Fibroblast of lung (primary cell): ENCODE measurements at regions not wholly inside any gene's neighbourhood (a gene's known extent, or its start where the extent isn't known, plus 50 kb on each side); places are given as distances from the start of the nearest gene placed in this dataset.

Source experiments
- DNase-seq, 2 donors: peaks; one replicate each; pipeline versions ENCODE4 v3.0.0 to v3.0.0-alpha.2; 2010; ENCODE audit warnings: low read depth in 2 of 2
- H2AFZ ChIP-seq: 2 replicates; pipeline ENCODE4 v1.5.1; 2012; ENCODE audit warnings: low read length, control low read depth, inconsistent platforms
- H3K27ac ChIP-seq: 2 replicates; pipeline ENCODE4 v1.5.1; 2011; ENCODE audit warnings: low read length, control low read depth; ENCODE audit not compliant: insufficient read depth
- H3K27me3 ChIP-seq: 2 replicates; pipeline ENCODE4 v1.5.1; 2011; ENCODE audit warnings: mild to moderate bottlenecking, low read length; ENCODE audit not compliant: control insufficient read depth, insufficient read depth
- H3K36me3 ChIP-seq: 2 replicates; pipeline ENCODE4 v1.5.1; 2011; ENCODE audit warnings: low read length; ENCODE audit not compliant: control insufficient read depth, insufficient read depth
- H3K4me1 ChIP-seq: 2 replicates; pipeline ENCODE4 v1.5.1; 2011; ENCODE audit warnings: low read length; ENCODE audit not compliant: control insufficient read depth, insufficient read depth; ENCODE audit errors: extremely low read depth
- H3K4me2 ChIP-seq: 2 replicates; pipeline ENCODE4 v1.5.1; 2011; ENCODE audit warnings: low read length, control low read depth; ENCODE audit not compliant: insufficient read depth; ENCODE audit errors: extremely low read depth
- H3K4me3 ChIP-seq, 4 experiments: fragments of 200-600 bp in 1 of 4; sonication (generic) in 1 of 4; replicated peaks in 1 of 4; 2 replicates each; pipeline ENCODE4 v1.5.1; 2011 to 2016; ENCODE audit warnings: low read length in 4 of 4, low read depth in 3 of 4, mild to moderate bottlenecking in 3 of 4, control low read depth in 2 of 4, inconsistent platforms in 1 of 4, mixed read lengths in 1 of 4; ENCODE audit not compliant: insufficient read depth in 1 of 4; ENCODE audit errors: control extremely low read depth in 1 of 4
- H3K79me2 ChIP-seq: 2 replicates; pipeline ENCODE4 v1.5.1; 2012; ENCODE audit warnings: mild to moderate bottlenecking, low read length, inconsistent platforms; ENCODE audit not compliant: control insufficient read depth, insufficient read depth
- H3K9ac ChIP-seq: 2 replicates; pipeline ENCODE4 v1.5.1; 2011; ENCODE audit warnings: mild to moderate bottlenecking, low read length, control low read depth; ENCODE audit not compliant: insufficient read depth
- H3K9me3 ChIP-seq: 2 replicates; pipeline ENCODE4 v1.5.1; 2012; ENCODE audit warnings: low read depth, low read length; ENCODE audit not compliant: control insufficient read depth, insufficient read depth
- H4K20me1 ChIP-seq: 2 replicates; pipeline ENCODE4 v1.5.1; 2011; ENCODE audit warnings: low read length; ENCODE audit not compliant: control insufficient read depth, insufficient read depth; ENCODE audit errors: extremely low read depth
- CTCF ChIP-seq, 2 donors: IDR thresholded peaks in 1 of 2; conservative IDR thresholded peaks in 1 of 2; 1 replicate in 1 of 2; 2 replicates in 1 of 2; pipeline ENCODE4 v1.5.1; 2011 to 2012; ENCODE audit warnings: low read length in 2 of 2, control low read depth in 1 of 2, inconsistent platforms in 1 of 2, low read depth in 1 of 2, mild to moderate bottlenecking in 1 of 2
- EZH2 ChIP-seq: IDR thresholded peaks from 2 replicates; pipeline ENCODE4 v1.5.1; 2012; ENCODE audit warnings: low read length, control low read depth, mild to moderate bottlenecking; ENCODE audit errors: missing control alignments

GRCh38 chr11:45392591-45393091 is 106.5 kb upstream of the SYT13 start:
- no peak for DNase-seq
- no peak for TF ChIP-seq EZH2
- TF ChIP-seq CTCF (conservative IDR thresholded peaks at IDR 0.05 in 1 of 2, IDR thresholded peaks at IDR 0.05 in 1 of 2; ENCODE audit: low read depth in 1 of 2, low read length in 2 of 2): no peak

GRCh38 chr11:45392154-45392553 is 106.0 kb upstream of the SYT13 start:
- TF ChIP-seq CTCF (conservative IDR thresholded peaks at IDR 0.05 in 1 of 2, IDR thresholded peaks at IDR 0.05 in 1 of 2; ENCODE audit: low read depth in 1 of 2, low read length in 2 of 2) (no peak), EZH2 (no peak)
- H3K9ac ChIP-seq: no peak overlapping the region
- H3K4me1 ChIP-seq: no peaks in the 10 kb centered on the region
- H3K79me2 ChIP-seq: no peaks in the 10 kb centered on the region
- H4K20me1 ChIP-seq: no peaks in the 10 kb centered on the region
- H3K27ac ChIP-seq: no peak overlapping the region
- no peaks in the 10 kb centered on the region for H3K9me3 ChIP-seq
- no peaks in the 10 kb centered on the region for H3K36me3 ChIP-seq
- H3K27me3 ChIP-seq: no peaks in the 10 kb centered on the region
- DNase-seq: no peak
- no peak overlapping the region for H2AFZ ChIP-seq
- H3K4me2 ChIP-seq: no peak overlapping the region
- no peak overlapping the region for H3K4me3 ChIP-seq

More at GRCh38 chr11:45392591-45393091, 106.5 kb upstream of the SYT13 start:
- Histone ChIP-seq H3K27ac (no peak overlapping the region), H3K27me3 (no peaks in the 10 kb centered on the region), H3K4me3 (no peak overlapping the region), H3K9me3 (no peaks in the 10 kb centered on the region), H3K9ac (no peak overlapping the region), H3K4me2 (no peak overlapping the region), H2AFZ (no peak overlapping the region), H4K20me1 (no peaks in the 10 kb centered on the region), H3K79me2 (no peaks in the 10 kb centered on the region), H3K4me1 (no peaks in the 10 kb centered on the region), H3K36me3 (no peaks in the 10 kb centered on the region)

GRCh38 chr11:45391168-45391850 is 105.2 kb upstream of the SYT13 start:
- no peaks in the 10 kb centered on the region for H3K79me2 ChIP-seq
- no peaks in the 10 kb centered on the region for H4K20me1 ChIP-seq
- no peaks in the 10 kb centered on the region for H3K9me3 ChIP-seq
- H3K4me1 ChIP-seq: no peaks in the 10 kb centered on the region
- TF ChIP-seq CTCF (conservative IDR thresholded peaks at IDR 0.05 in 1 of 2, IDR thresholded peaks at IDR 0.05 in 1 of 2; ENCODE audit: low read depth in 1 of 2, low read length in 2 of 2): no peak
- TF ChIP-seq EZH2: no peak
- no peaks in the 10 kb centered on the region for H3K36me3 ChIP-seq
- DNase-seq: no peak
- no peaks in the 10 kb centered on the region for H3K27me3 ChIP-seq
- no peak overlapping the region for H3K9ac ChIP-seq
- no peak overlapping the region for H3K4me3 ChIP-seq
- no peak overlapping the region for H3K4me2 ChIP-seq
- H2AFZ ChIP-seq: no peak overlapping the region
- no peak overlapping the region for H3K27ac ChIP-seq
